HepG2 (cell line): ENCODE measurements at regions not wholly inside any gene's neighbourhood (a gene's known extent, or its start where the extent isn't known, plus 50 kb on each side); places are given as distances from the start of the nearest gene placed in this dataset.

Source experiments
- ATAC-seq: fragments of 200-7000 bp; cut with Tn5 transposase; 3 replicates; pipeline ENCODE4 v1.9.1; 2020; ENCODE audit warnings: mild to moderate bottlenecking, moderate library complexity
- BruUV-seq: library from RNA; stranded (reverse); fragments of 400-500 nt; replicated peaks from 2 replicates; lab custom pipeline; 2021; lab: Mats Ljungman, UMichigan
- CTCF ChIA-PET: fragments of 300-600 bp; formaldehyde crosslinking; extraction: SDS; loops from one replicate; lab custom pipeline; 2021; ENCODE audit warnings: low total read pairs, inconsistent platforms, low intra/inter-chr PET ratio; lab: Yijun Ruan, JAX
- POLR2A ChIA-PET: fragments of 350-600 bp; sonication (Branson Sonifier 250); formaldehyde crosslinking; loops from one replicate; lab custom pipeline; 2020; ENCODE audit warnings: antibody characterized with exemption, inconsistent platforms; lab: Yijun Ruan, JAX
- DNase-seq: peaks from one replicate; pipeline ENCODE4 v3.0.0-alpha.2; 2015; ENCODE audit warnings: low spot score
- FAIRE-seq: peaks from 3 replicates; lab custom pipeline; 2011; peaks lifted over from hg19 to GRCh38; lab: Jason Lieb, UNC
- H2AFZ ChIP-seq: one replicate; pipeline ENCODE4 v1.6.1; 2011; ENCODE audit warnings: low read length, inconsistent platforms
- H3K27ac ChIP-seq: fragments of 300-600 bp; 3 replicates; pipeline ENCODE4 v1.8.0; 2011; ENCODE audit warnings: mixed run types, mild to moderate bottlenecking, mixed read lengths, low read length, inconsistent platforms; ENCODE audit not compliant: insufficient read depth; ENCODE audit errors: extremely low read length
- H3K27me3 ChIP-seq, 2 experiments: fragments of 200-600 bp in 1 of 2; 2 replicates in 1 of 2; 3 replicates in 1 of 2; pipeline versions ENCODE4 v1.6.0 to v1.8.0; 2011; ENCODE audit warnings: low read length in 2 of 2, mild to moderate bottlenecking in 2 of 2, moderate library complexity in 2 of 2, inconsistent platforms in 1 of 2; ENCODE audit not compliant: insufficient read depth in 2 of 2, control insufficient read depth in 1 of 2
- H3K36me3 ChIP-seq, 2 experiments: fragments of 200-600 bp in 1 of 2; replicated peaks in 1 of 2; 2 replicates in 1 of 2; 3 replicates in 1 of 2; pipeline versions ENCODE4 v1.5.1 to v1.8.0; 2011; ENCODE audit warnings: low read length in 2 of 2, inconsistent platforms in 1 of 2; ENCODE audit not compliant: insufficient read depth in 2 of 2, control insufficient read depth in 1 of 2
- H3K4me1 ChIP-seq: 2 replicates; pipeline ENCODE4 v1.5.1; 2012; ENCODE audit warnings: low read length, inconsistent platforms; ENCODE audit not compliant: insufficient read depth
- H3K4me2 ChIP-seq: 2 replicates; pipeline ENCODE4 v1.6.0; 2011; ENCODE audit warnings: low read depth, low read length, inconsistent platforms
- H3K4me3 ChIP-seq, 3 experiments: fragments of 200-600 bp in 1 of 3; sonication (generic), shearing (Covaris generic) in 1 of 3; replicated peaks in 1 of 3; 2 replicates each; pipeline ENCODE4 v1.5.1; 2011 to 2016; ENCODE audit warnings: low read length in 3 of 3, inconsistent platforms in 2 of 3, low read depth in 2 of 3, mild to moderate bottlenecking in 2 of 3, control low read depth in 1 of 3, mixed read lengths in 1 of 3; ENCODE audit not compliant: insufficient read depth in 1 of 3
- H3K79me2 ChIP-seq: one replicate; pipeline ENCODE4 v1.6.1; 2011; ENCODE audit warnings: low read length, inconsistent platforms; ENCODE audit not compliant: insufficient read depth
- H3K9ac ChIP-seq: 2 replicates; pipeline ENCODE4 v1.6.0; 2011; ENCODE audit warnings: mild to moderate bottlenecking, low read depth, low read length, inconsistent platforms; ENCODE audit not compliant: insufficient read depth
- H3K9me3 ChIP-seq: 2 replicates; pipeline ENCODE4 v1.5.1; 2012; ENCODE audit warnings: mild to moderate bottlenecking, low read length
- H4K20me1 ChIP-seq: 2 replicates; pipeline ENCODE4 v1.6.0; 2011; ENCODE audit warnings: inconsistent platforms, mild to moderate bottlenecking, low read length, moderate library complexity; ENCODE audit not compliant: insufficient read depth
- DDIT3 ChIP-seq: sonication (generic); formaldehyde crosslinking; IDR thresholded peaks from 2 replicates; pipeline ENCODE4 v1.4.0; 2020; ENCODE audit warnings: mild to moderate bottlenecking, missing genetic modification reagents
- ONECUT2 ChIP-seq: sonication (generic); formaldehyde crosslinking; IDR thresholded peaks from 2 replicates; pipeline ENCODE4 v1.4.0; 2020; ENCODE audit warnings: missing genetic modification reagents
- ZFP91 ChIP-seq: sonication (generic); formaldehyde crosslinking; IDR thresholded peaks from 2 replicates; pipeline ENCODE4 v1.9.0; 2022; ENCODE audit warnings: missing genetic modification reagents, mild to moderate bottlenecking, borderline replicate concordance
- ZNF770 ChIP-seq: sonication (generic); formaldehyde crosslinking; IDR thresholded peaks from 2 replicates; pipeline ENCODE4 v1.5.0; 2020; ENCODE audit warnings: mild to moderate bottlenecking, missing genetic modification reagents
- WGBS: methylation state at CpG from one replicate; pipeline ENCODE4 v1.1.6; 2017; ENCODE audit warnings: low lambda C conversion rate; 5-methylcytosine and 5-hydroxymethylcytosine counted together
- in situ Hi-C: cut with HindIII; loops from 2 replicates; pipeline ENCODE4 v1.10.0; 2017; ENCODE audit warnings: low pct_unique_long_range_greater_than_20kb; ENCODE audit not compliant: extremely low pct_ligation_motif_present
- intact Hi-C: fragments of 100-400 bp; cut with micrococcal nuclease; formaldehyde crosslinking; loops from one replicate; pipeline ENCODE4 v1.10.0; 2022; ENCODE audit not compliant: unreplicated experiment

GRCh38 chr11:55474321-55474720 is 79.9 kb upstream of the OR4C15 start (continued):
- no peak for TF ChIP-seq ZNF770

GRCh38 chr11:55481416-55481815 is 72.9 kb upstream of the OR4C15 start:
- intact Hi-C loops (no loop called here), in situ Hi-C loops (no loop called here)
- H3K27me3 ChIP-seq, result no peaks in the 10 kb centered on the region
- POLR2A ChIA-PET, result no interaction called here
- no peaks in the 10 kb centered on the region for H4K20me1 ChIP-seq
- ATAC-seq (no peak), FAIRE-seq (no peak), DNase-seq (no peak)
- H3K4me2 ChIP-seq, result no peak overlapping the region
- H3K79me2 ChIP-seq, result no peaks in the 10 kb centered on the region
- 0% methylated on average over 1 of the region's 1 CpG for WGBS
- BruUV-seq, result no TSS peak
- peaks cover 74% of the 10 kb centered on the region for H3K9me3 ChIP-seq
- H3K9ac ChIP-seq, result no peak overlapping the region
- no peaks in the 10 kb centered on the region for H3K4me1 ChIP-seq
- TF ChIP-seq DDIT3 (CRISPR knock-in tag) (no peak), ONECUT2 (CRISPR knock-in tag) (no peak), ZFP91 (CRISPR knock-in tag) (no peak)
- CTCF ChIA-PET, result no interaction called here
- H3K27ac ChIP-seq, result no peak overlapping the region
- H2AFZ ChIP-seq, result no peak overlapping the region
- H3K36me3 ChIP-seq, result no peaks in the 10 kb centered on the region
- H3K4me3 ChIP-seq, result no peak overlapping the region
